AG04449 (cell line): ENCODE measurements at regions not wholly inside any gene's neighbourhood (a gene's known extent, or its start where the extent isn't known, plus 50 kb on each side); places are given as distances from the start of the nearest gene placed in this dataset.

Source experiments
- CTCF ChIA-PET: fragments of 350-600 bp; formaldehyde crosslinking; extraction: SDS; loops from one replicate; lab custom pipeline; 2021; ENCODE audit warnings: antibody characterized with exemption; lab: Yijun Ruan, JAX
- POLR2A ChIA-PET: fragments of 400-600, 350-600 bp; formaldehyde crosslinking; extraction: SDS; loops from one replicate; lab custom pipeline; 2020; ENCODE audit warnings: antibody characterized with exemption, inconsistent platforms; lab: Yijun Ruan, JAX
- DNase-seq: peaks from one replicate; pipeline ENCODE4 v3.0.0-alpha.2; 2010; ENCODE audit warnings: low read depth, low spot score
- H3K4me3 ChIP-seq: 2 replicates; pipeline ENCODE4 v1.5.1; 2011; ENCODE audit warnings: low read depth, mild to moderate bottlenecking, control low read depth, low read length
- CTCF ChIP-seq: IDR thresholded peaks from one replicate; pipeline ENCODE4 v1.5.1; 2011; ENCODE audit warnings: mild to moderate bottlenecking, moderate library complexity, low read length, control low read depth, inconsistent platforms; ENCODE audit not compliant: insufficient read depth; ENCODE audit errors: missing control alignments

GRCh38 chr2:167706800-167707199, 540.6 kb downstream of the STK39 start:
- DNase-seq, result no peak
- H3K4me3 ChIP-seq, result no peak overlapping the region
- ChIA-PET CTCF (no interaction called here), POLR2A (no interaction called here)
- TF ChIP-seq CTCF, result no peak

- ChIA-PET POLR2A (no interaction called here), CTCF (no interaction called here)
- H3K4me3 ChIP-seq, result no peak overlapping the region
- DNase-seq, result no peak
- no peak for TF ChIP-seq CTCF
Observed at GRCh38 chr2:167703441-167703840, 544.0 kb downstream of the STK39 start.

GRCh38 chr2:167702227-167702626, 545.2 kb downstream of the STK39 start:
- no peak for TF ChIP-seq CTCF
- POLR2A ChIA-PET, result no interaction called here
- H3K4me3 ChIP-seq, result no peak overlapping the region
- DNase-seq, result no peak
- CTCF ChIA-PET, result no interaction called here

DNA sequence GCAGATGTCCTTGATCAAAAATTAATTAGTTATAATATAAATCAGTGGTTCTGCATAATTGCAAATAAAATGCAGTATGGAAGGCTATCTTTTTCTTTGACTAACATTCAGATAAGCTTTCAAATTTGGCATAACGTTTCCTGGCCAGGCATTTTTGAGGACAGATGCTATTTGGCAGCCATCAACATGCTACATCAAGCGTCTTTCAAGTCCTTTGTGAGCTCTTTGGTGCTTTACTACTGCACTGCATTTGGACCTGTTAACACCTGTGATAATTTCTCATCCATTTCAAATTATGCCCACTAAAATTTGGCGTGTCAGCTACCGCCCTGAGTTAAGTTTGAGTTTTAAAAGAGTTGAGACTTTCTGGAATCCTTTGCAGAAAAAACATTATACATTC, 545.7 kb downstream of the STK39 start:
- no peak for TF ChIP-seq CTCF
- ChIA-PET POLR2A (no interaction called here), CTCF (no interaction called here)

DNA sequence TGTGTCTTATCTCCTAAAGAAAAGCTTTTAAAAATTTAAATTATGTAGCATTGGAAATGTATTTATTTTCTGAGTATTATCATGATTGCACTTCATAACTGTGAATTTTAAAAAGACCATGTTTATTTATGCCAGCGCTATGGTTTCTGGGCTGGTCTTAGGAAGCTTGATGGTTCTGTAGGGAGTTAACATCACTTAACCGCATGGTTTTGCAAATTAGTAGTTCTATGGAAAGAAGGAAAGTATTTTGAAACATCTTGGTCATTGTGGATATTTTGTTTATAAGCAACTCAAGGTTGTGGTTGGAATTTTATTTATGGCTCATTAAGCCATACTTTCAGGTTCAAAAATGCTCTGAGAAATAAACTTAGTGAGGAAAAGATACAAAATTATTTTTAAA, 549.4 kb downstream of the STK39 start:
- no peak overlapping the region for H3K4me3 ChIP-seq
- DNase-seq, result no peak
- no peak for TF ChIP-seq CTCF
- CTCF ChIA-PET, result no interaction called here
- POLR2A ChIA-PET, result no interaction called here

More for the DNA sequence above, 545.7 kb downstream of the STK39 start:
- DNase-seq, result no peak
- no peak overlapping the region for H3K4me3 ChIP-seq

GRCh38 chr2:167697194-167697593, 550.2 kb downstream of the STK39 start:
- no peak overlapping the region for H3K4me3 ChIP-seq
- DNase-seq, result no peak
- TF ChIP-seq CTCF, result no peak
- CTCF ChIA-PET, result no interaction called here
- POLR2A ChIA-PET, result no interaction called here
